HG03558 (cell line): ENCODE measurements at regions not wholly inside any gene's neighbourhood (a gene's known extent, or its start where the extent isn't known, plus 50 kb on each side); places are given as distances from the start of the nearest gene placed in this dataset.
"Not testable (repeated sequence)": the region's sequence is repeated elsewhere in the genome, so short reads cannot be mapped to it uniquely, and the experiment has no call there.

Source experiments
- ATAC-seq: cut with Tn5 transposase; IDR thresholded peaks from one replicate; pipeline ENCODE4 v1.9.1; 2021; ENCODE audit warnings: moderate number of reproducible peaks; ENCODE audit not compliant: unreplicated experiment; ENCODE audit errors: extremely low read depth

- ATAC-seq = no peak
These were observed 224.2 kb downstream of the RCHY1 start for GRCh38 chr4:75289914-75290582.

- ATAC-seq = no peak
These were observed 226.3 kb downstream of the RCHY1 start for GRCh38 chr4:75287738-75288517.

- ATAC-seq = no peak
These were observed 228.4 kb downstream of the RCHY1 start for GRCh38 chr4:75285837-75286236.

GRCh38 chr4:75284831-75285230 is 229.4 kb downstream of the RCHY1 start:
- no peak for ATAC-seq

GRCh38 chr4:75280461-75280860 is 233.7 kb downstream of the RCHY1 start:
- ATAC-seq = not testable (repeated sequence)

GRCh38 chr4:75259306-75259705 is 254.9 kb downstream of the RCHY1 start:
- ATAC-seq = no peak

- ATAC-seq = no peak
These were observed 258.9 kb downstream of the RCHY1 start for GRCh38 chr4:75255261-75255660.

GRCh38 chr4:75254745-75255144 is 259.5 kb downstream of the RCHY1 start:
- ATAC-seq = no peak

- not testable (repeated sequence) for ATAC-seq
These were observed 261.1 kb downstream of the RCHY1 start for GRCh38 chr4:75253094-75253493.

- no peak for ATAC-seq
These were observed 262.7 kb downstream of the RCHY1 start for GRCh38 chr4:75251547-75251946.

GRCh38 chr4:75249739-75250138 is 264.5 kb downstream of the RCHY1 start:
- no peak for ATAC-seq

- ATAC-seq = no peak
These were observed 265.3 kb downstream of the RCHY1 start for GRCh38 chr4:75248770-75249407.

- no peak for ATAC-seq
These were observed 269.9 kb downstream of the RCHY1 start for GRCh38 chr4:75244325-75244724.

- no peak for ATAC-seq
These were observed 270.6 kb downstream of the RCHY1 start for GRCh38 chr4:75243570-75243969.

GRCh38 chr4:75235359-75235951 is 278.7 kb downstream of the RCHY1 start:
- peak; percentile 99 for ATAC-seq

GRCh38 chr4:75232546-75232945 is 281.7 kb downstream of the RCHY1 start:
- ATAC-seq = no peak

GRCh38 chr4:75229806-75230570 is 284.2 kb downstream of the RCHY1 start:
- no peak for ATAC-seq

- ATAC-seq = no peak
These were observed 280.6 kb downstream of the PARM1 start for GRCh38 chr4:75213480-75213879.

- ATAC-seq = no peak
These were observed 278.5 kb downstream of the PARM1 start for GRCh38 chr4:75211422-75211821.

GRCh38 chr4:75207902-75208301 is 275.0 kb downstream of the PARM1 start:
- no peak for ATAC-seq
